ENCODE measurements at regions not wholly inside any gene's neighbourhood (a gene's known extent, or its start where the extent isn't known, plus 50 kb on each side); places are given as distances from the start of the nearest gene placed in this dataset.

- ATAC-seq, result no peak
- Histone ChIP-seq H3K79me2 (ENCODE audit: insufficient read depth, low read length) (no peaks in the 10 kb centered on the region), H2AFZ (ENCODE audit: low read depth, low read length, poor library complexity, severe bottlenecking) (no peak overlapping the region), H3K4me1 (ENCODE audit: control insufficient read depth in 1 of 2, insufficient read depth in 2 of 2, low read length in 2 of 2) (no peaks in the 10 kb centered on the region), H3K9me3 (ENCODE audit: control insufficient read depth in 1 of 2, insufficient read depth in 1 of 2, low read depth in 1 of 2, low read length in 2 of 2) (no peaks in the 10 kb centered on the region), H4K20me1 (ENCODE audit: insufficient read depth) (no peaks in the 10 kb centered on the region), H3K4me2 (ENCODE audit: low read length) (no peak overlapping the region), H3K9ac (ENCODE audit: low read length) (no peak overlapping the region), H3K36me3 (ENCODE audit: control insufficient read depth in 1 of 2, insufficient read depth in 2 of 2, low read length in 2 of 2) (no peaks in the 10 kb centered on the region), H3K9me2 (ENCODE audit: insufficient read depth) (no peaks in the 10 kb centered on the region), H3K4me3 (replicated peaks in 1 of 2; ENCODE audit: low read depth in 1 of 2, low read length in 2 of 2) (no peak overlapping the region), H3K27me3 (ENCODE audit: insufficient read depth, low read length) (no peaks in the 10 kb centered on the region), H3K27ac (ENCODE audit: low read depth, low read length) (no peak overlapping the region)
- no TSS peak for BruUV-seq (replicated peaks)
- RAD21 ChIA-PET (ENCODE audit: low non-redundant PET in 1 of 2, low total read pairs in 2 of 2, uncharacterized antibody in 2 of 2, unreplicated experiment in 2 of 2), result no interaction called here
- CTCF ChIA-PET, result no interaction called here
- TF ChIP-seq SRF (IDR thresholded peaks at IDR 0.05; ENCODE audit: low read depth) (no peak), TCF7L2 (IDR thresholded peaks at IDR 0.05; ENCODE audit: borderline replicate concordance, extremely low read depth, insufficient read depth, insufficient read length) (no peak), CEBPB (IDR thresholded peaks at IDR 0.05; ENCODE audit: low read depth) (no peak), EZH2phosphoT487 (IDR thresholded peaks at IDR 0.05; ENCODE audit: borderline replicate concordance) (no peak), RAD21 (IDR thresholded peaks at IDR 0.05; ENCODE audit: low read depth) (no peak), EGR1 (IDR thresholded peaks at IDR 0.05; ENCODE audit: low read depth) (no peak), YY1 (IDR thresholded peaks at IDR 0.05; ENCODE audit: extremely low read depth, insufficient replicate concordance, low read depth, low read length) (no peak), POLR2AphosphoS5 (IDR thresholded peaks at IDR 0.05; ENCODE audit: low read depth, low read length) (no peak), ZNF274 (IDR thresholded peaks at IDR 0.05; ENCODE audit: low read depth, low read length) (no peak), SP1 (IDR thresholded peaks at IDR 0.05; ENCODE audit: low read depth) (no peak), JUND (IDR thresholded peaks at IDR 0.05) (no peak), ATF3 (IDR thresholded peaks at IDR 0.05) (no peak), REST (IDR thresholded peaks at IDR 0.05; ENCODE audit: low read depth) (no peak), POLR2A (IDR thresholded peaks at IDR 0.05; ENCODE audit: borderline replicate concordance, extremely low read depth, insufficient read depth, insufficient read length) (no peak), ZFX (IDR thresholded peaks at IDR 0.05) (no peak), CTCF (IDR thresholded peaks at IDR 0.05 in 2 of 3, conservative IDR thresholded peaks at IDR 0.05 in 1 of 3; ENCODE audit: borderline replicate concordance in 1 of 3, insufficient read depth in 1 of 3, low read depth in 2 of 3, low read length in 2 of 3) (no peak)
- intact Hi-C loops (cut with micrococcal nuclease), result no loop called here
- POLR2A ChIA-PET, result no interaction called here
- no peak for DNase-seq (ENCODE audit: low read depth, low spot score)
Observed at GRCh38 chrX:20664131-20664530, 397.4 kb upstream of the RPS6KA3 start.
